Activated naive CD8-positive, alpha-beta T cell treated with anti-CD3 and anti-CD28 coated beads, Interleukin-2, amount 10 ng/mL, durations not matched to agents 7 days and 5 days (primary cell): ENCODE measurements at regions not wholly inside any gene's neighbourhood (a gene's known extent, or its start where the extent isn't known, plus 50 kb on each side); places are given as distances from the start of the nearest gene placed in this dataset.
"Not testable (repeated sequence)": the region's sequence is repeated elsewhere in the genome, so short reads cannot be mapped to it uniquely, and the experiment has no call there.

Experiments
- ATAC-seq: fragments of 150-1000 bp; cut with Tn5 transposase; one replicate; pipeline ENCODE4 v1.10.0; 2021; ENCODE audit warnings: low read depth, moderate library complexity
- POLR2A ChIA-PET: fragments of 350-600 bp; sonication (Branson Sonifier 250); formaldehyde crosslinking; loops from one replicate; lab custom pipeline; 2021; ENCODE audit warnings: antibody characterized with exemption; lab: Charles Lee
- DNase-seq: peaks from one replicate; pipeline ENCODE4 v3.0.0; 2021
- H3K27ac Mint-ChIP-seq: one replicate; pipeline ENCODE4 v1.8.0; 2022; ENCODE audit warnings: mild to moderate bottlenecking, mixed read lengths
- H3K27me3 Mint-ChIP-seq: one replicate; pipeline ENCODE4 v1.8.0; 2022; ENCODE audit warnings: mild to moderate bottlenecking, moderate library complexity, mixed read lengths
- H3K36me3 Mint-ChIP-seq: one replicate; pipeline ENCODE4 v1.8.0; 2021; ENCODE audit warnings: mild to moderate bottlenecking, mixed read lengths
- H3K4me1 Mint-ChIP-seq: one replicate; pipeline ENCODE4 v1.8.0; 2021; ENCODE audit warnings: mixed read lengths
- H3K4me3 Mint-ChIP-seq: one replicate; pipeline ENCODE4 v1.8.0; 2022; ENCODE audit warnings: mild to moderate bottlenecking, moderate library complexity, mixed read lengths
- H3K9me3 Mint-ChIP-seq: one replicate; pipeline ENCODE4 v1.8.0; 2021; ENCODE audit warnings: mixed read lengths

DNA sequence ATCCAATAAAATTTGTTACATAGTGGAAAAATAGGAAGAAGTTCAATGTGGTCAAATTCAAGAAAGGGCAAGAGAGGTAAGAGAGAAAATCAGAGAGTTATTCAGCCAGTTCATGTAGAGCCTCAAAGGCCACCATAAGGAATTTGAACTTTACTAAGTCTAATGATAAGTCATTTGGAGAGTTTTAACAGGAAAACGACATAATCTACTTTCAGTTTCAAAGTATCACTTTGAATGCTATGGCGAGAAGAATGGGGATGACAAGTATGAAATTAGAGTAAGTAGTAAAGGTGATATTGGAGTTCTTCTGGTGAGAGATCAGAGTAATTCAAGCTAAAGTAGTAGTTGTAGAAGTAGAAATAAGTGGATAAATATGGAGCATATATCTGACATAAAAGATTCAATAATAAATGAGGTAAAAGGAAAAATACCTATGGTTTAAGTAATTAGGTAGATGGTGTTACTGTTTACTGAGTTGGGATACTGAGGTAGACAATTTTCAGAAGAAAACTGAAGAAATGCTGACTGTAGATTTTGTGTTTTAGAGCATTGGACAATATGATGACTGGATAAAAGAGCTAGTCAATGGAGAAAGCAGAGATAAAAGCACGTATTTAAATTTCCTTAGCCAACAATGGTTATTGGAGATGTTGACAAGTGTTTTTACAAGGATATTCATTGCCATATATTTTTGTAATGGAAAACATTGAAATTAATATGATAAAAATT lies 331.7 kb upstream of the ADGRL3 start:
- Mint-ChIP-seq H3K27me3 (no peaks in the 10 kb centered on the region), H3K4me3 (no peak overlapping the region), H3K36me3 (no peaks in the 10 kb centered on the region), H3K27ac (no peak overlapping the region), H3K9me3 (peaks cover 2% of the 10 kb centered on the region), H3K4me1 (no peaks in the 10 kb centered on the region)
- POLR2A ChIA-PET, result no interaction called here
- ATAC-seq (no peak), DNase-seq (no peak)

DNA sequence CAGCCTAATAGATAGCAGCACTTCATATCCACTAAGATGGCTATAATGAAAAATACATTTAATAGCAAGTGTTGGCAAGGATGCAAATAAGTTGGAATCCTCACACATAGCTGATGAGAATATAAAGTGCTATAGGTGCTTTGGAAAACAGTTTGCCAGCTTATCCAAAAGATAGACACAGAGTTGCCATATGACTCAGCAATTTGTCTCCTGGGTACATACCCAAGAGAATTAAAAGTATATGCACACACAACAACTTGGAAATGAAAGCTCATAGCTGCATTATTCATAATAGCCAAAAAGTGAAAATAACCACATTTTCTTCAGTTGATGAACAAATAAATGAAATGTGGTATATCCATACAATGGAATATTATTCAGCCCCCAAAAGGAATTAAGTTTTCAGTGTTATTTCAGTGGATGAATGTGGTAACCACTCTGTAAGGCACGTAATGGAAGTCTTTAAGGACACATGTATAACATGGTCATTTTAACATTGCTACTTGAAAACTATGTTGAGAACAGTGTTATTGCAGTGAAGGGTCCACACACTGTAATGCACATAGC lies 320.9 kb upstream of the ADGRL3 start:
- no peak for ATAC-seq
- Mint-ChIP-seq H3K27me3 (no peaks in the 10 kb centered on the region), H3K4me1 (no peaks in the 10 kb centered on the region), H3K36me3 (no peaks in the 10 kb centered on the region), H3K4me3 (no peak overlapping the region), H3K27ac (no peak overlapping the region), H3K9me3 (peaks cover 2% of the 10 kb centered on the region)
- POLR2A ChIA-PET, result no interaction called here
- DNase-seq, result no peak

DNA sequence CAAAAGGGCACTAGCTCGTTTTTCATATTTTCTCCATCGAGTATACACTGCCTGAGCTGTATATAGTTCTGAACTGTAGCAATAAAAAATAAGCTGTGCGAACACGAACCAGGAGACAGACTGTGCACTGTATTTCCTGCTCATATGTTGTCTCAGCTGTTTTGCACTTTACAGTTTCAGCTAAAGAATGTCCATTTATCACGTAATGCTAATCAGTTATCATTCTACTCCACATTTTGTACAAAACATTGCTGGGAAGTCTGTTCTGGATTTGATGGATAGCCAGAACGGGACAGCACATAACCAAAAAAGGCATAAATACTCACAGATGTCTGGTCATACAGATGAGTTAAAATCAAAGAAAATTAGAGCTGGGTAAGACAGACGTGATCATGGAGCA lies 315.5 kb upstream of the ADGRL3 start:
- H3K27ac Mint-ChIP-seq, result no peak overlapping the region
- DNase-seq (no peak), ATAC-seq (no peak)
- no peak overlapping the region for H3K4me3 Mint-ChIP-seq
- H3K36me3 Mint-ChIP-seq, result no peaks in the 10 kb centered on the region
- H3K4me1 Mint-ChIP-seq, result no peaks in the 10 kb centered on the region
- no peaks in the 10 kb centered on the region for H3K27me3 Mint-ChIP-seq
- peaks cover 7% of the 10 kb centered on the region for H3K9me3 Mint-ChIP-seq
- POLR2A ChIA-PET, result no interaction called here

DNA sequence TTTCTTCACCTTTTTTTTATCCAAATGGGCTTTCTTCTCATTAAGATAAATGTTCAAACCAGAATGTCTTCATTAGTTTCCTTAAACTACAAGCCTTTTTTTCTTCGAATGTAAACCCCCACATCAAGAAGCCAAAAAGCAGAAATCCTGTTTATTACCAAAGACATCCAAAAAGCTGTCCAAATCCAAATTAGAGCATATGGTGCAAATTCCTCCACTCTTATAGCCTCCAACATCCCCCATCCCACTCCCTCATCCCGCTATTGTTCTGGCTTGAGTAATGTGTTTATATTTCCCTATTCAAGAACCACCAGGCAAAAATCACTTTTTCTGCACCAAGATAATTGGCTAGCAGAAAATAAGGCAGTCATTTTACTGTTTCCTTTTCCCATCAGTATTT lies 315.1 kb upstream of the ADGRL3 start:
- peaks cover 6% of the 10 kb centered on the region for H3K9me3 Mint-ChIP-seq
- H3K36me3 Mint-ChIP-seq, result no peaks in the 10 kb centered on the region
- H3K27me3 Mint-ChIP-seq, result no peaks in the 10 kb centered on the region
- H3K4me3 Mint-ChIP-seq, result no peak overlapping the region
- no peaks in the 10 kb centered on the region for H3K4me1 Mint-ChIP-seq
- no peak overlapping the region for H3K27ac Mint-ChIP-seq
- POLR2A ChIA-PET, result no interaction called here
- ATAC-seq (no peak), DNase-seq (no peak)

DNA sequence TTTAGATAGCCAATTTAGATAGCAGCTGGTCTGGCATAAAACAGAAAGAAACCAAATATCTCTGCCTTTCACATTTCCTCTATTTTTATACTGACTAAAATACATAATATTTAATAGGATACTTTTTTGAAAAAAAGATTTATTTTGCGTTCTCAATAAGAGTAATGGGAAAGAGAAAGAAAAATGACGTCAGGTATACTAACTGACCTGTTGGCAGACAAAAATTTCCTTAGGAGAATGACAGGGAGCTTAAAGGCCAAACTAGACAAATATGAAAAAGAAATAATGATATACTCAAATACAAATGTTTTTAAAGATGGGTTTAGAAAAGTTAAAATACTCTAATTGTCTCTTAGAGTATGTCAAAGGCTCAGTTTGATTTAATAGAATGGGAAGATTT lies 309.4 kb upstream of the ADGRL3 start:
- Mint-ChIP-seq H3K4me3 (no peak overlapping the region), H3K27me3 (no peaks in the 10 kb centered on the region), H3K4me1 (no peaks in the 10 kb centered on the region), H3K9me3 (peaks cover 6% of the 10 kb centered on the region), H3K36me3 (no peaks in the 10 kb centered on the region), H3K27ac (no peak overlapping the region)
- ATAC-seq (no peak), DNase-seq (no peak)
- POLR2A ChIA-PET, result no interaction called here

DNA sequence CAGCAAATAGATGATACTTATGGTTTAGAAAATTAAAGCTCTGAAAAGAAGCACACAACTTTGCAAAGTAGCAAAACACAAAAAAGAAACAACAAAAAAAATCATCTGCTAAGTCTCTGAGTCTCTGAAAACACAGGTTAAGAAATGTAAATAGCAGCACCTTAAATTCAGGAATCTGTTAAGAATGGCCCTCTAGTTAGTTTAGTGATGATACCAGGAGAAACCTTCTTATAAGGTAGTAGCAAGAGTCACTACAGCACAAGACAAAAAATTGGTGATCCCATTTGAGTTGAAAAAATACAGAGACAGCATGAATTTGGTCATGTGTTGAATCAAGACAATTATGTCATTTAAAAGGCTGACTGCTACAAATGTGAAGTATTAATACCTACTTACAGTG lies 308.2 kb upstream of the ADGRL3 start:
- POLR2A ChIA-PET, result no interaction called here
- DNase-seq (no peak), ATAC-seq (no peak)
- Mint-ChIP-seq H3K4me3 (no peak overlapping the region), H3K4me1 (no peaks in the 10 kb centered on the region), H3K27ac (no peak overlapping the region), H3K9me3 (peaks cover 6% of the 10 kb centered on the region), H3K36me3 (no peaks in the 10 kb centered on the region), H3K27me3 (no peaks in the 10 kb centered on the region)

DNA sequence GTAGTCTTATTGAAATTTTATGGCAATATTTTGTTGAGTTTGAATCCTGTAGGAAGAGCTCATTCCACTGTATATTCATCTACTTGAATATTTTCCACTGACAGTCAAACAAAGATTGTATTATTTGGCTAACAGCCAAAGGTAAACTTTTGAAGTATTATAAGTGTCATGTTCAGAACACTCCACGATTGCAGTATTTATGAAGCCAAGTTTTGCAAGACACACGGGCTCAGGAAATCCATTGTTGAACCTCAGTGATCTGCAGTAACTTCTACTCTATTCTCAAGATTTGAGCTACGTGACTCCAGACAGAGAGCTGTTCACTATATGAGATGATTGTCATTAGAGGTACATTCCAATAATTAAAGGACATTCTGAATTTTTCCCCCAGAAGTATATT lies 302.7 kb upstream of the ADGRL3 start:
- peaks cover 3% of the 10 kb centered on the region for H3K9me3 Mint-ChIP-seq
- no peak overlapping the region for H3K27ac Mint-ChIP-seq
- no peaks in the 10 kb centered on the region for H3K27me3 Mint-ChIP-seq
- no peaks in the 10 kb centered on the region for H3K36me3 Mint-ChIP-seq
- ATAC-seq, result no peak
- DNase-seq, result no peak
- no peaks in the 10 kb centered on the region for H3K4me1 Mint-ChIP-seq
- H3K4me3 Mint-ChIP-seq, result no peak overlapping the region
- POLR2A ChIA-PET, result no interaction called here

DNA sequence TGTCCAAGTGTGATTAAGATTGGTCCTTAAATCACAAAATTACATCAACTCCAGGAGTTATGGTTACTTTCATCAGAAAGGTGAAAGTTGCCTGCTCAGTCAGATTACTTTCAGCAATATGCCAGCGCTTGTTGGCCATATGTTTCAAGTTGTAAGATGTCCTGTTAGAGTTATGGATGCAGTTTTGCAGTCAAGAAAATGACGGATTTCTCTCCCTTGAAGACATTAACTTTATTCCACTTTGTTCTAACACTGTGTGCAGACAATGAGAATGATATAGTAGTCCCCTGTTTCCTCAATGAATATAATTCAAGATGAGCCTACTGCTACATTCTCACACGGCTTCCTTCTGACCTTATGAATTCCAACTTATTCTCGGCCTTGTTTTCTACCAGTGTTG lies 295.0 kb upstream of the ADGRL3 start:
- Mint-ChIP-seq H3K4me3 (no peak overlapping the region), H3K27ac (no peak overlapping the region), H3K9me3 (no peaks in the 10 kb centered on the region), H3K36me3 (no peaks in the 10 kb centered on the region), H3K27me3 (no peaks in the 10 kb centered on the region), H3K4me1 (no peaks in the 10 kb centered on the region)
- DNase-seq (no peak), ATAC-seq (no peak)
- POLR2A ChIA-PET, result no interaction called here

DNA sequence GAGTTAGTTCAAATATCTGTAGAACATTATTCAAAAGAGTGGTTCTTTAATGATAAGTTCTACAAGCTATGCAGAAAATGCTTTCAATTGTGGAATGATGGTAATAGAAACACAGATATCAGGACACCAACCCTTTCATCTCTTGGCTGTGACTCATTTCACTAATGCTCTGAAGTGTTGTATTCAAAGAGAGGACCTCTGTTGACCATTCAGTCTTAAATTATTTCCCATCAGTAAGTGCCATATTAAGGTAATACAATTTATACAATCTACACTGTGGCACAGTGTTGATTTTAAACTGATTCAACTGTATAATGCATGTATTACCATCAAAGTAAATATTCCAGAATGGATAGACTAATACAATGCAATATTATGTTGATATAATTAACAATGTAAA lies 289.0 kb upstream of the ADGRL3 start:
- Mint-ChIP-seq H3K9me3 (no peaks in the 10 kb centered on the region), H3K4me3 (no peak overlapping the region), H3K36me3 (no peaks in the 10 kb centered on the region), H3K27ac (no peak overlapping the region), H3K4me1 (no peaks in the 10 kb centered on the region), H3K27me3 (no peaks in the 10 kb centered on the region)
- no peak for ATAC-seq
- no peak for DNase-seq
- POLR2A ChIA-PET, result no interaction called here

DNA sequence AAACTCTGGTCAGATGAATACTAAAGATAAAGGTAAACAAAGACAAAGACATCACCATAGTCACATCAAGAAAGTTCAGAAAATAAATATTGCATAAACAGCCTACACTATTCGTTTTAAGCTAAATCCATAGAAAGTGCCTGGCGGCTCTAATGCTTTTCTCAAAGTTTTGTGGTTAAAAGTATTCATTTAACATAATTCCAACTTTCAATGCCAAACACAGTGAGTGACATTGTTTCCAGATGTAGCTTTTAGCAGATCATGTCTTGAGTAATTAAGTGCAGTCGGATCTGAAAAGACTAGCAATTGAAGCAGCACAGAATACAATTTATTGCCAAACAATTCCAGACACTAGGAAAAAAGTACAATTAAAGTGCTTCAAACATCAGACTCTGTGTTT lies 287.1 kb upstream of the ADGRL3 start:
- Mint-ChIP-seq H3K27ac (no peak overlapping the region), H3K27me3 (no peaks in the 10 kb centered on the region), H3K36me3 (no peaks in the 10 kb centered on the region), H3K4me1 (no peaks in the 10 kb centered on the region), H3K4me3 (no peak overlapping the region), H3K9me3 (no peaks in the 10 kb centered on the region)
- ATAC-seq (no peak), DNase-seq (no peak)
- POLR2A ChIA-PET, result no interaction called here

DNA sequence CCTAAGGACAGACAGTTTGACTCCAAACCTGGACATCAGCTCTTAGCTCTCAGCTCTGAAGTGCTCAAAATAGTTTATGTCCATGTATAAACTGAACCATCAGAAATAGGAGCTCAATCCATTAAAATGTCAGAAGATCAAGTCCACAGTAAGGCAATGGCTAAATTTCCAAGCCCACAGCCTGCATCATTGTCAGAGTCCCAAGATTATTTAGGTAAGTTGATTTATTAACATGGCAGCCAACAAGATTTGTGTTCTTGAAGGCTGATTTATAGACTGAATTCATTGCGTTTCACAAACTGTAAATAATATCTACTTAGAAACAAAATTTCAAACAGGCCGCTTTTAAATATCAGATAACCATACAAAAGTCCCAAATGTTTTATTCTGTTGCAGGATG lies 286.5 kb upstream of the ADGRL3 start:
- no peak overlapping the region for H3K27ac Mint-ChIP-seq
- POLR2A ChIA-PET, result no interaction called here

DNA sequence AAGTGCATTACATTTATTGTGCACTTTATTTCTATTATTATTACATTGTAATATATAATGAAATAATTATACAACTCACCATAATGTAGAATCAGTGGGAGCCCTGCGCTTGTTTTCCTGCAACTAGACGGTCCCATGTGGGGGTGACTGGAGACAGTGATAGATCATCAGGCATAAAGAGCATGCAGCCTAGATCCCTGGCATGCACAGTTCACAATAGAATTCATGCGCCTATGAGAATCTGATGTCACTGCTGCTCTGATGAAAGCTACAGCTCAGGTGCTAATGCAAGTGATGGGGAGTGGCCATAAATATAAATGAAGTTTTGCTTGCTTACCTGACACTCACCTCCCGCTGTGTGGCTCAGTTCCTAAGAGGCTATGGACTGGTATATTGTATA lies 278.4 kb upstream of the ADGRL3 start:
- not testable (repeated sequence) for H3K4me3 Mint-ChIP-seq

More for the DNA sequence above, 286.5 kb upstream of the ADGRL3 start:
- Mint-ChIP-seq H3K27me3 (no peaks in the 10 kb centered on the region), H3K4me1 (no peaks in the 10 kb centered on the region), H3K36me3 (no peaks in the 10 kb centered on the region), H3K9me3 (no peaks in the 10 kb centered on the region), H3K4me3 (no peak overlapping the region)
- no peak for ATAC-seq
- no peak for DNase-seq

DNA sequence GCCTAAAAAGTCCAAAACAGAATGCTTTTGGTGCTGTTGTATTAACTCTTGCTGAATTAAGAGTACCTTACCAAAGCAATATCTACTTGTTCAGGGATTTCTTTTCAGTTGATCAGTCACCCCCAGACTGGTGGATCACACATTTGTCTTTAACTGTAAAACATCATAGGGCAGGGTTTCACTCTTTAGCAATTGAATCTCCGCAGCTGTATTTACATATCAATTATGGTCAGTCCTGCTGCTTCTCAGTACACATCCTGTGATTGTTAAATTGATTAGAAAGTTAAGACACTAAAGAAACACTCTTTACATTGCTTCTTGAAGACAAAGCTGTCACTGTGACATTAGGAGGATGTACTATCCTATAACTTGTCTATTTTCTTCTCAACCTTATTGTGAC lies 277.1 kb upstream of the ADGRL3 start:
- POLR2A ChIA-PET, result no interaction called here
- no peak overlapping the region for H3K27ac Mint-ChIP-seq
- no peak overlapping the region for H3K4me3 Mint-ChIP-seq
- H3K36me3 Mint-ChIP-seq, result no peaks in the 10 kb centered on the region
- ATAC-seq (no peak), DNase-seq (no peak)
- peaks cover 8% of the 10 kb centered on the region for H3K9me3 Mint-ChIP-seq
- H3K4me1 Mint-ChIP-seq, result no peaks in the 10 kb centered on the region
- H3K27me3 Mint-ChIP-seq, result no peaks in the 10 kb centered on the region

More for the DNA sequence above, 278.4 kb upstream of the ADGRL3 start:
- ATAC-seq, POLR2A ChIA-PET, H3K27me3 Mint-ChIP-seq, H3K9me3 Mint-ChIP-seq, H3K27ac Mint-ChIP-seq, H3K36me3 Mint-ChIP-seq, DNase-seq, H3K4me1 Mint-ChIP-seq: not testable (repeated sequence)

DNA sequence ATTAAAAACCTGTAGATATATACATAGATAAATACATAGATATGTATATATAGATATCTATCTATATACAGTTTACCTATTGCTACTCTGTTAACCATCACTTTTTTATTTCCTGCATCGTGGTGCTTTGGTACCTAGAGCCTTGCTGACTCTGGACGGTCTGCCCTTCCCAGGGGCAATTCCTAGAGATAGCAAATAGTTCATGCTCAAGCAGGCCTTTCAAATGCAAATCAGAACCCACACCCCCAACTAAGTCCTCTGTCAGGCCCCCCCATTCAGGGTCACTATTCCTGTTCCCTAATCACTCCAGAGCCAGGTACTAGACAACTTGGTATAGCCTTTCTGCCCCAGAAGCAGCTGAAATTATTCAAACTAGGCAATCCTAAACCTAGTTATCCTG lies 273.5 kb upstream of the ADGRL3 start:
- no peaks in the 10 kb centered on the region for H3K27me3 Mint-ChIP-seq
- peaks cover 11% of the 10 kb centered on the region for H3K9me3 Mint-ChIP-seq
- H3K4me3 Mint-ChIP-seq, result no peak overlapping the region
- POLR2A ChIA-PET, result no interaction called here
- no peaks in the 10 kb centered on the region for H3K4me1 Mint-ChIP-seq
- ATAC-seq, result no peak
- no peaks in the 10 kb centered on the region for H3K36me3 Mint-ChIP-seq
- H3K27ac Mint-ChIP-seq, result no peak overlapping the region
- no peak for DNase-seq
